ENCODE measurements at regions not wholly inside any gene's neighbourhood (a gene's known extent, or its start where the extent isn't known, plus 50 kb on each side); places are given as distances from the start of the nearest gene placed in this dataset.
A peak's percentile ranks its signal among the peaks of the same experiment; 100 is the strongest.

DNA sequence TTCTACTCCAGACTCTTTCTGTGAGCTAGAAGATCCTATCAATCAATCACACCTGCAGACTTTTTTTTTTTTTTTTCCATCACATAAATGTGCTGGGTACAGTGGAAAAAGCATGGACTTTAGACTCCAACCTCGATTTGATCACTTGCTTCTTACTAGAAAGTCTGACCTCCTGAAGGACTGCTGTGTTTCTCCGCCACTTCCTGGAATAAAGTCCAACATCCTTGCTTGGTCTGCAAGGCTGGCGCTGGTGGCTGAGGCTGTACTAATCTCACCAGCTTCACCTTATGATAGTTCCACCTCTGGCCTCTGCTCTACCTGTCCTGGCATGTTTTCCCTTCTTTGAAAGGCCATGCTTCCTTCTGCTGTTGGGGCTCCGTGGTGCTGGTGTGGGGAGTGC is 60.9 kb upstream of the SESN3 start:
- peaks cover 23% of the 10 kb centered on the region for H3K27me3 ChIP-seq (ENCODE audit: low read length)
- DNase-seq: no peak
- no peaks in the 10 kb centered on the region for H3F3A ChIP-seq (ENCODE audit: low read length, unreplicated experiment)
- H3K9ac ChIP-seq (ENCODE audit: low read length): no peak overlapping the region
- BruUV-seq (replicated peaks): no TSS peak
- no peak overlapping the region for H3K4me3 ChIP-seq (ENCODE audit: low read length)
- H3K4me1 ChIP-seq (ENCODE audit: insufficient read depth, low read length): peaks cover 4% of the 10 kb centered on the region; the same call in 1 of the 2 replicates
- no peaks in the 10 kb centered on the region for H3K79me2 ChIP-seq (ENCODE audit: low read length)
- H3K9me2 ChIP-seq (replicated peaks; ENCODE audit: low read length): no peaks in the 10 kb centered on the region
- H4K20me1 ChIP-seq (ENCODE audit: low read length): no peaks in the 10 kb centered on the region
- no peak for ATAC-seq
- ChIA-PET CTCF (no interaction called here), POLR2A (ENCODE audit: unreplicated experiment) (no interaction called here)
- no peak overlapping the region for H3K27ac ChIP-seq (ENCODE audit: low read length)
- no peak overlapping the region for H3K4me2 ChIP-seq (ENCODE audit: low read length)
- no peak for TF ChIP-seq EZH2phosphoT487 (IDR thresholded peaks at IDR 0.05; ENCODE audit: borderline replicate concordance, low read length)
- no peak for TF ChIP-seq EZH2 (IDR thresholded peaks at IDR 0.05; ENCODE audit: low read length, unreplicated experiment)
- TF ChIP-seq, protein P1, sequence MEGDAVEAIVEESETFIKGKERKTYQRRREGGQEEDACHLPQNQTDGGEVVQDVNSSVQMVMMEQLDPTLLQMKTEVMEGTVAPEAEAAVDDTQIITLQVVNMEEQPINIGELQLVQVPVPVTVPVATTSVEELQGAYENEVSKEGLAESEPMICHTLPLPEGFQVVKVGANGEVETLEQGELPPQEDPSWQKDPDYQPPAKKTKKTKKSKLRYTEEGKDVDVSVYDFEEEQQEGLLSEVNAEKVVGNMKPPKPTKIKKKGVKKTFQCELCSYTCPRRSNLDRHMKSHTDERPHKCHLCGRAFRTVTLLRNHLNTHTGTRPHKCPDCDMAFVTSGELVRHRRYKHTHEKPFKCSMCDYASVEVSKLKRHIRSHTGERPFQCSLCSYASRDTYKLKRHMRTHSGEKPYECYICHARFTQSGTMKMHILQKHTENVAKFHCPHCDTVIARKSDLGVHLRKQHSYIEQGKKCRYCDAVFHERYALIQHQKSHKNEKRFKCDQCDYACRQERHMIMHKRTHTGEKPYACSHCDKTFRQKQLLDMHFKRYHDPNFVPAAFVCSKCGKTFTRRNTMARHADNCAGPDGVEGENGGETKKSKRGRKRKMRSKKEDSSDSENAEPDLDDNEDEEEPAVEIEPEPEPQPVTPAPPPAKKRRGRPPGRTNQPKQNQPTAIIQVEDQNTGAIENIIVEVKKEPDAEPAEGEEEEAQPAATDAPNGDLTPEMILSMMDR (conservative IDR thresholded peaks at IDR 0.05; ENCODE audit: low read depth, low read length): no peak
- no peak overlapping the region for H2AFZ ChIP-seq (ENCODE audit: low read length)
- intact Hi-C loops (cut with micrococcal nuclease): no loop called here
- no peaks in the 10 kb centered on the region for H3K36me3 ChIP-seq (ENCODE audit: low read depth, low read length)
- no peaks in the 10 kb centered on the region for H3K9me3 ChIP-seq (ENCODE audit: low read length)

DNA sequence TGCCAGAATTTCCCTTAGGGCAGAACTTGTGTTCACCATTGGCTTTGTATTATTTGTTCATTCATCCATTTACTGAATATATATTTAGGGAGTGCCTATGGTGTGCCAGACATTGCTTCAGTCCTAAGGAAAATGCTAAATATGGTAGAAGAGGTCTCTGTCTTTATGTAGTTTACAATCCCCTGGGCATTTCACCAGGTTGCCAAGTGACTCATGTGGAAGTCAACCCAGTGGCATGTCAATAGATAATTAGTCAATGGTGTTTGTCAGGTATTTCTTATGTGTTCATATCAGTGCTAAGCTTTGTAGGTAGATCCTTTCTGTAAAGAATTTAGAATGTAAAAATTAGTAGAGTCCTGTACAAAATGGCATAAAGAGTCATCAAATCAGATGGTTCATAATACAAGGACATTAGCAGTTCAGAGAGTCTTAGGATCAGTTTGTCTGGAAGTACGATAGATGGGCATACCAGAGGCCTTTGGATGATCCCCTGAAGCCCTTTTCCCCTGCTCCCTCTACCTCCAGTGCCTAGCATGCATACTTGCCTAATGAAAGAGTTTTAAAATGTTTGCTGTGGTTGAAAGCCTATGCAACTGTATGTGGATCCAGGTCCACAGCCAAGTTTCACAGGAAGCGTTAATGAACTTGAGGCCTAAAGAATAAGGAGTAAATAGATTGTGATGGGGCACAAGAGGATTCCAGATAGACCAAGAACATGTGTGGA is 58.5 kb upstream of the SESN3 start:
- ATAC-seq: peak; percentile 29
- Histone ChIP-seq H3F3A (ENCODE audit: low read length, unreplicated experiment) (no peaks in the 10 kb centered on the region), H3K4me2 (ENCODE audit: low read length) (no peak overlapping the region), H3K79me2 (ENCODE audit: low read length) (no peaks in the 10 kb centered on the region), H2AFZ (ENCODE audit: low read length) (no peak overlapping the region), H3K9me2 (replicated peaks; ENCODE audit: low read length) (no peaks in the 10 kb centered on the region), H3K27me3 (ENCODE audit: low read length) (peaks cover 14% of the 10 kb centered on the region), H3K9ac (ENCODE audit: low read length) (no peak overlapping the region), H3K9me3 (ENCODE audit: low read length) (no peaks in the 10 kb centered on the region), H4K20me1 (ENCODE audit: low read length) (no peaks in the 10 kb centered on the region), H3K27ac (ENCODE audit: low read length) (no peak overlapping the region), H3K36me3 (ENCODE audit: low read depth, low read length) (no peaks in the 10 kb centered on the region), H3K4me3 (ENCODE audit: low read length) (no peak overlapping the region), H3K4me1 (ENCODE audit: insufficient read depth, low read length) (peaks cover 4% of the 10 kb centered on the region; the same call in 1 of the 2 replicates)
- no TSS peak for BruUV-seq (replicated peaks)
- CTCF ChIA-PET: no interaction called here
- TF ChIP-seq EZH2phosphoT487 (IDR thresholded peaks at IDR 0.05; ENCODE audit: borderline replicate concordance, low read length) (no peak), EZH2 (IDR thresholded peaks at IDR 0.05; ENCODE audit: low read length, unreplicated experiment) (no peak)
- TF ChIP-seq, protein P1 (conservative IDR thresholded peaks at IDR 0.05; ENCODE audit: low read depth, low read length): no peak
- POLR2A ChIA-PET (ENCODE audit: unreplicated experiment): no interaction called here
- intact Hi-C loops (cut with micrococcal nuclease): no loop called here
- DNase-seq: peak; percentile 68
